Fibroblast of lung (primary cell): ENCODE measurements at regions not wholly inside any gene's neighbourhood (a gene's known extent, or its start where the extent isn't known, plus 50 kb on each side); places are given as distances from the start of the nearest gene placed in this dataset.

Experiments
- CTCF ChIP-seq, 2 donors: IDR thresholded peaks in 1 of 2; conservative IDR thresholded peaks in 1 of 2; 1 replicate in 1 of 2; 2 replicates in 1 of 2; pipeline ENCODE4 v1.5.1; 2011 to 2012; ENCODE audit warnings: low read length in 2 of 2, control low read depth in 1 of 2, inconsistent platforms in 1 of 2, low read depth in 1 of 2, mild to moderate bottlenecking in 1 of 2
- EZH2 ChIP-seq: IDR thresholded peaks from 2 replicates; pipeline ENCODE4 v1.5.1; 2012; ENCODE audit warnings: low read length, control low read depth, mild to moderate bottlenecking; ENCODE audit errors: missing control alignments

- TF ChIP-seq CTCF (conservative IDR thresholded peaks at IDR 0.05 in 1 of 2, IDR thresholded peaks at IDR 0.05 in 1 of 2; ENCODE audit: low read depth in 1 of 2, low read length in 2 of 2) (no peak), EZH2 (no peak)
These were observed 87.3 kb upstream of the TET2 start for GRCh38 chr4:105059337-105059736.
